ENCODE measurements at regions not wholly inside any gene's neighbourhood (a gene's known extent, or its start where the extent isn't known, plus 50 kb on each side); places are given as distances from the start of the nearest gene placed in this dataset.

DNA sequence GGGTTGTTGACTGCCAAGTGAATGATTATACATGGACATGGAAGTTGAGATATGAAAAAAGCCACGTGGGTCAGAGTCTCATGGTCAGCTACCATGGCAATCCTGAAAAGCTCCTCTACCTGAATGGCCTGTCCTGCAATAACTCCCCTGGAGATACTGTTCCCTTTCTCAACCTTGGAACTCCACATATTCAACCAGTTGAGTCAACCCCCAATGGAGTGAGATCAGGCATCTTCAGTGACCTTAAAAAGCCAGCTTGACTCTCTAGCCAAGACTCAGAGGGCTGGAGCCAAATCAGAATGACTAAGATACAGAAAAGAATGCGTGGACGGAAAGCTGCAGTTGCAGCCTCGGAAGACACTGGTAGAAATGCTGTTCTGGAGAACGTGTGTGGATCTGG lies 341.3 kb downstream of the FOXA2 start:
- H3K9me3 ChIP-seq (replicated peaks; ENCODE audit: control insufficient read depth, insufficient read depth, low read depth, low read length) = no peaks in the 10 kb centered on the region
- H3K27me3 ChIP-seq (ENCODE audit: control insufficient read depth in 2 of 2, insufficient read depth in 2 of 2, low read length in 2 of 2) = no peaks in the 10 kb centered on the region
- no peak overlapping the region for H3K4me3 ChIP-seq
- intact Hi-C loops (cut with micrococcal nuclease) = no loop called here
- FAIRE-seq (no peak), DNase-seq (ENCODE audit: extremely low read depth in 1 of 4, low spot score in 3 of 4) (no peak), ATAC-seq (no peak)
- H4K20me1 ChIP-seq (replicated peaks; ENCODE audit: control insufficient read depth, insufficient read depth, low read length) = no peaks in the 10 kb centered on the region
- whole genome bisulfite sequencing (ENCODE audit: insufficient coverage, low coverage, missing lambda C conversion rate) = 1% methylated on average over 5 of the region's 5 CpGs
- no peaks in the 10 kb centered on the region for H3K36me3 ChIP-seq (ENCODE audit: control insufficient read depth, insufficient read depth, low read length)
- H3K4me1 ChIP-seq (replicated peaks in 1 of 2; ENCODE audit: control insufficient read depth in 2 of 2, insufficient read depth in 2 of 2, low read length in 2 of 2) = no peaks in the 10 kb centered on the region
- H3K4me2 ChIP-seq (ENCODE audit: insufficient read depth, low read length) = no peak overlapping the region
- no peak overlapping the region for H3K27ac ChIP-seq (ENCODE audit: extremely low read depth, low read depth, low read length)
- in situ Hi-C loops (cut with MboI) = no loop called here
- H3K9ac ChIP-seq (ENCODE audit: insufficient read depth in 1 of 2, low read depth in 2 of 2, low read length in 2 of 2) = no peak overlapping the region
- BruUV-seq (replicated peaks) = no TSS peak
- ChIA-PET CTCF (ENCODE audit: low intra/inter-chr PET ratio) (no interaction called here), POLR2A (interaction anchor here (0.5 to 1.3 kb wide), 2 partner anchors 19 to 551 kb away, joined by 3 read pairs; no protein-coding TSS in a partner anchor)
- no peaks in the 10 kb centered on the region for H3K79me2 ChIP-seq (ENCODE audit: control insufficient read depth, insufficient read depth, low read length)
- no peak overlapping the region for H2AFZ ChIP-seq (ENCODE audit: low read depth, low read length)
- no peaks in the 10 kb centered on the region for H3K9me1 ChIP-seq (ENCODE audit: control insufficient read depth, insufficient read depth, low read length)
- TF ChIP-seq ELF1 (tag; IDR thresholded peaks at IDR 0.05) (no peak), ILK (tag; IDR thresholded peaks at IDR 0.05; ENCODE audit: borderline replicate concordance, low read depth) (no peak), CCAR2 (IDR thresholded peaks at IDR 0.05; ENCODE audit: low read depth, low read length) (no peak), MEF2D (tag; conservative IDR thresholded peaks at IDR 0.05; ENCODE audit: low read depth) (no peak), TOE1 (IDR thresholded peaks at IDR 0.05; ENCODE audit: borderline replicate concordance) (no peak), TOE1 (CRISPR knock-in tag; IDR thresholded peaks at IDR 0.05; ENCODE audit: borderline replicate concordance, low read depth) (no peak), NR4A1 (CRISPR knock-in tag; IDR thresholded peaks at IDR 0.05) (no peak), NR4A1 (tag; IDR thresholded peaks at IDR 0.05) (no peak), JUND (IDR thresholded peaks at IDR 0.05; ENCODE audit: borderline replicate concordance, low read depth, low read length) (no peak), JUND (tag; IDR thresholded peaks at IDR 0.05; ENCODE audit: borderline replicate concordance, low read depth, low read length) (no peak), NR2F6 (CRISPR knock-in tag; IDR thresholded peaks at IDR 0.05) (no peak), ZNF75A (CRISPR knock-in tag; IDR thresholded peaks at IDR 0.05) (no peak), RAD21 (CRISPR knock-in tag; conservative IDR thresholded peaks at IDR 0.05 in 1 of 2, IDR thresholded peaks at IDR 0.05 in 1 of 2) (no peak), ARID2 (IDR thresholded peaks at IDR 0.05) (no peak)

All from K562 (cell line).